ENCODE measurements at regions not wholly inside any gene's neighbourhood (a gene's known extent, or its start where the extent isn't known, plus 50 kb on each side); places are given as distances from the start of the nearest gene placed in this dataset.
A peak's percentile ranks its signal among the peaks of the same experiment; 100 is the strongest.

DNA sequence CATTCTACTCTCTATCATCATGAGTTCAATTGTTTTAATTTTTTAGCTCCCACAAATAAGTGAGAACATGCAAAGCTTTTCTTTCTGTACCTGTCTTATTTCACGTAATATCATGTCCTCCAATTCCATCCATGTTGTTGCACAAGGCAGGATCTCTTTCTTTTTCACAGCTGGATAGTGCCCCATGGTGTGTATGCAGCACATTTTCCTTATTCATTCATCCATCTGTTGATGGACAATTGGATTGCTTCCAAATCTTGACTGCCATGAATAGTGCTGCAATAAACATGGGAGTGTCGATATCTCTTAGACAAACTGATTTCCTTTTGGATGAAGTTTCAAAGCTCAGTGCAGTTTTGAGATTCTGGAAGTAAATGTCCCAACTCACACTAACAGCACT is 326.9 kb downstream of the FGF9 start:
- no peaks in the 10 kb centered on the region for H3K36me3 ChIP-seq (ENCODE audit: insufficient read depth)
- Mint-ChIP-seq H3K27me3 (ENCODE audit: insufficient read depth, low read depth, poor library complexity) (peaks cover 4% of the 10 kb centered on the region), H3K4me1 (no peaks in the 10 kb centered on the region; the same call in 2 of the 3 replicates), H3K36me3 (ENCODE audit: low read depth) (no peaks in the 10 kb centered on the region; the same call in 2 of the 3 replicates), H3K27ac (no peak overlapping the region), H3K9me3 (no peaks in the 10 kb centered on the region; the same call in 2 of the 3 replicates), H3K4me3 (no peak overlapping the region)
- no peaks in the 10 kb centered on the region for H3F3A ChIP-seq (replicated peaks; ENCODE audit: low read depth)
- no peaks in the 10 kb centered on the region for H3K27me3 ChIP-seq (ENCODE audit: insufficient read depth)
- H3K27ac ChIP-seq (ENCODE audit: low read depth), result no peak overlapping the region
- DNase-seq (ENCODE audit: low spot score) (no peak), ATAC-seq (no peak)
- no peak overlapping the region for H2AFZ ChIP-seq
- no peak overlapping the region for H3K4me3 ChIP-seq
- no peak overlapping the region for H3K4me2 ChIP-seq
- peaks cover 8% of the 10 kb centered on the region; the same call in 1 of the 2 replicates for H3K9me2 ChIP-seq (ENCODE audit: insufficient read depth)
- no peaks in the 10 kb centered on the region for H4K20me1 ChIP-seq (replicated peaks; ENCODE audit: insufficient read depth)
- no peaks in the 10 kb centered on the region for H3K79me2 ChIP-seq (replicated peaks; ENCODE audit: insufficient read depth)
- H3K4me1 ChIP-seq (ENCODE audit: insufficient read depth), result no peaks in the 10 kb centered on the region
- TF ChIP-seq CTCF (conservative IDR thresholded peaks at IDR 0.05; ENCODE audit: low read depth in 2 of 2) (no peak), ZNF114 (CRISPR knock-in tag; IDR thresholded peaks at IDR 0.05) (no peak), ETS1 (IDR thresholded peaks at IDR 0.05) (no peak)

DNA sequence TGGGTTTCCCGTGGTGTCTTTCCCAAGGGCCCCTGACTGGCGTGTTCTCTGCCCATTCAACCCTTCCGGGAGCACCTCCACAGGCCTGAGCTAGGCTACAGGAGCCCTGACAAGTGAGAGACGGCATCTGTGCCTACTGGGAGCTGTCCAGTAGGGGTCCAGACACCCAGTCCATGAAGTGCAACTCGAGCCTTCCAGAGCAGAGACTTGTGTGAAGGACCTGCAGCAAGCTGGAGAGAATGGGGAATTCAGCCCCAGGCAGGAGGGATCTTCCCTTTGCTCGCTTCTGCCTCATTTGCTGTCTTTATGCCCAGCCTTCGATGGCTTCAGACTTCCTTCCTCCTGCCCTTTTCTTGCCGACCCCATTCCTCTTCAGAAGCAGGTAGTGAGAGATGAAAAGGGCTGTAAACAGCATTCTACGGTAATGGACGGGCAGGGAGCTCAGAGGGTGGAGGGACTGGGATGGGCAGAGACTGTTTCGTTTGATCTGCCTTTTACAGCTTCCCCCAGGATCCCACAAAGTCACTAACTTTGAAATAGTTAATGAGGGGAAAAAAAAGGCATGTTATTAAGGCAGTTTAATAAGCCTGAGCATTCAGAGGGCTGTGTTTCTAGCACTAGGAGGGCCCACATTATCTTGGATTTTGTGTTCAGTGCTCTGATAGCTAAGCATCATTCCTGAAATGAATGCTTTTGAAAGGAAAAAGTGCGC is 327.6 kb downstream of the FGF9 start:
- Histone ChIP-seq H3K4me1 (ENCODE audit: insufficient read depth) (no peaks in the 10 kb centered on the region), H3K9me2 (ENCODE audit: insufficient read depth) (peaks cover 8% of the 10 kb centered on the region; the same call in 1 of the 2 replicates), H3K4me3 (no peak overlapping the region), H4K20me1 (replicated peaks; ENCODE audit: insufficient read depth) (no peaks in the 10 kb centered on the region), H3K27me3 (ENCODE audit: insufficient read depth) (no peaks in the 10 kb centered on the region), H3K36me3 (ENCODE audit: insufficient read depth) (no peaks in the 10 kb centered on the region), H3K27ac (ENCODE audit: low read depth) (no peak overlapping the region), H3K79me2 (replicated peaks; ENCODE audit: insufficient read depth) (no peaks in the 10 kb centered on the region), H3F3A (replicated peaks; ENCODE audit: low read depth) (no peaks in the 10 kb centered on the region), H3K4me2 (no peak overlapping the region), H2AFZ (no peak overlapping the region)
- H3K36me3 Mint-ChIP-seq (ENCODE audit: low read depth), result no peaks in the 10 kb centered on the region; the same call in 2 of the 3 replicates
- no peak overlapping the region for H3K4me3 Mint-ChIP-seq
- peak; percentile 69 for ATAC-seq
- H3K27me3 Mint-ChIP-seq (ENCODE audit: insufficient read depth, low read depth, poor library complexity), result peaks cover 4% of the 10 kb centered on the region
- no peaks in the 10 kb centered on the region; the same call in 2 of the 3 replicates for H3K4me1 Mint-ChIP-seq
- TF ChIP-seq ZNF114 (CRISPR knock-in tag; IDR thresholded peaks at IDR 0.05), result no peak
- TF ChIP-seq, protein P1, sequence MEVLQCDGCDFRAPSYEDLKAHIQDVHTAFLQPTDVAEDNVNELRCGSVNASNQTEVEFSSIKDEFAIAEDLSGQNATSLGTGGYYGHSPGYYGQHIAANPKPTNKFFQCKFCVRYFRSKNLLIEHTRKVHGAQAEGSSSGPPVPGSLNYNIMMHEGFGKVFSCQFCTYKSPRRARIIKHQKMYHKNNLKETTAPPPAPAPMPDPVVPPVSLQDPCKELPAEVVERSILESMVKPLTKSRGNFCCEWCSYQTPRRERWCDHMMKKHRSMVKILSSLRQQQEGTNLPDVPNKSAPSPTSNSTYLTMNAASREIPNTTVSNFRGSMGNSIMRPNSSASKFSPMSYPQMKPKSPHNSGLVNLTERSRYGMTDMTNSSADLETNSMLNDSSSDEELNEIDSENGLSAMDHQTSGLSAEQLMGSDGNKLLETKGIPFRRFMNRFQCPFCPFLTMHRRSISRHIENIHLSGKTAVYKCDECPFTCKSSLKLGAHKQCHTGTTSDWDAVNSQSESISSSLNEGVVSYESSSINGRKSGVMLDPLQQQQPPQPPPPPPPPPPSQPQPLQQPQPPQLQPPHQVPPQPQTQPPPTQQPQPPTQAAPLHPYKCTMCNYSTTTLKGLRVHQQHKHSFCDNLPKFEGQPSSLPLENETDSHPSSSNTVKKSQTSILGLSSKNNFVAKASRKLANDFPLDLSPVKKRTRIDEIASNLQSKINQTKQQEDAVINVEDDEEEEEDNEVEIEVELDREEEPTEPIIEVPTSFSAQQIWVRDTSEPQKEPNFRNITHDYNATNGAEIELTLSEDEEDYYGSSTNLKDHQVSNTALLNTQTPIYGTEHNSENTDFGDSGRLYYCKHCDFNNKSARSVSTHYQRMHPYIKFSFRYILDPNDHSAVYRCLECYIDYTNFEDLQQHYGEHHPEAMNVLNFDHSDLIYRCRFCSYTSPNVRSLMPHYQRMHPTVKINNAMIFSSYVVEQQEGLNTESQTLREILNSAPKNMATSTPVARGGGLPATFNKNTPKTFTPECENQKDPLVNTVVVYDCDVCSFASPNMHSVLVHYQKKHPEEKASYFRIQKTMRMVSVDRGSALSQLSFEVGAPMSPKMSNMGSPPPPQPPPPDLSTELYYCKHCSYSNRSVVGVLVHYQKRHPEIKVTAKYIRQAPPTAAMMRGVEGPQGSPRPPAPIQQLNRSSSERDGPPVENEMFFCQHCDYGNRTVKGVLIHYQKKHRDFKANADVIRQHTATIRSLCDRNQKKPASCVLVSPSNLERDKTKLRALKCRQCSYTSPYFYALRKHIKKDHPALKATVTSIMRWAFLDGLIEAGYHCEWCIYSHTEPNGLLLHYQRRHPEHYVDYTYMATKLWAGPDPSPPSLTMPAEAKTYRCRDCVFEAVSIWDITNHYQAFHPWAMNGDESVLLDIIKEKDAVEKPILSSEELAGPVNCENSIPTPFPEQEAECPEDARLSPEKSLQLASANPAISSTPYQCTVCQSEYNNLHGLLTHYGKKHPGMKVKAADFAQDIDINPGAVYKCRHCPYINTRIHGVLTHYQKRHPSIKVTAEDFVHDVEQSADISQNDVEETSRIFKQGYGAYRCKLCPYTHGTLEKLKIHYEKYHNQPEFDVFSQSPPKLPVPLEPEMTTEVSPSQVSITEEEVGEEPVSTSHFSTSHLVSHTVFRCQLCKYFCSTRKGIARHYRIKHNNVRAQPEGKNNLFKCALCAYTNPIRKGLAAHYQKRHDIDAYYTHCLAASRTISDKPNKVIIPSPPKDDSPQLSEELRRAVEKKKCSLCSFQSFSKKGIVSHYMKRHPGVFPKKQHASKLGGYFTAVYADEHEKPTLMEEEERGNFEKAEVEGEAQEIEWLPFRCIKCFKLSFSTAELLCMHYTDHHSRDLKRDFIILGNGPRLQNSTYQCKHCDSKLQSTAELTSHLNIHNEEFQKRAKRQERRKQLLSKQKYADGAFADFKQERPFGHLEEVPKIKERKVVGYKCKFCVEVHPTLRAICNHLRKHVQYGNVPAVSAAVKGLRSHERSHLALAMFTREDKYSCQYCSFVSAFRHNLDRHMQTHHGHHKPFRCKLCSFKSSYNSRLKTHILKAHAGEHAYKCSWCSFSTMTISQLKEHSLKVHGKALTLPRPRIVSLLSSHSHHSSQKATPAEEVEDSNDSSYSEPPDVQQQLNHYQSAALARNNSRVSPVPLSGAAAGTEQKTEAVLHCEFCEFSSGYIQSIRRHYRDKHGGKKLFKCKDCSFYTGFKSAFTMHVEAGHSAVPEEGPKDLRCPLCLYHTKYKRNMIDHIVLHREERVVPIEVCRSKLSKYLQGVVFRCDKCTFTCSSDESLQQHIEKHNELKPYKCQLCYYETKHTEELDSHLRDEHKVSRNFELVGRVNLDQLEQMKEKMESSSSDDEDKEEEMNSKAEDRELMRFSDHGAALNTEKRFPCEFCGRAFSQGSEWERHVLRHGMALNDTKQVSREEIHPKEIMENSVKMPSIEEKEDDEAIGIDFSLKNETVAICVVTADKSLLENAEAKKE (CRISPR knock-in tag; IDR thresholded peaks at IDR 0.05), result no peak
- no peak for TF ChIP-seq NANOG (IDR thresholded peaks at IDR 0.05; ENCODE audit: borderline replicate concordance)
- no peaks in the 10 kb centered on the region; the same call in 2 of the 3 replicates for H3K9me3 Mint-ChIP-seq
- peak; percentile 15 for DNase-seq (ENCODE audit: low spot score)
- no peak overlapping the region for H3K27ac Mint-ChIP-seq

Data from GM23338 (cell line).